GM19025 (cell line): ENCODE measurements at regions not wholly inside any gene's neighbourhood (a gene's known extent, or its start where the extent isn't known, plus 50 kb on each side); places are given as distances from the start of the nearest gene placed in this dataset.

ENCODE experiments used
- ATAC-seq: cut with Tn5 transposase; IDR thresholded peaks from one replicate; pipeline ENCODE4 v1.9.1; 2021; ENCODE audit warnings: mild to moderate bottlenecking, low read depth, moderate library complexity; ENCODE audit not compliant: unreplicated experiment

DNA sequence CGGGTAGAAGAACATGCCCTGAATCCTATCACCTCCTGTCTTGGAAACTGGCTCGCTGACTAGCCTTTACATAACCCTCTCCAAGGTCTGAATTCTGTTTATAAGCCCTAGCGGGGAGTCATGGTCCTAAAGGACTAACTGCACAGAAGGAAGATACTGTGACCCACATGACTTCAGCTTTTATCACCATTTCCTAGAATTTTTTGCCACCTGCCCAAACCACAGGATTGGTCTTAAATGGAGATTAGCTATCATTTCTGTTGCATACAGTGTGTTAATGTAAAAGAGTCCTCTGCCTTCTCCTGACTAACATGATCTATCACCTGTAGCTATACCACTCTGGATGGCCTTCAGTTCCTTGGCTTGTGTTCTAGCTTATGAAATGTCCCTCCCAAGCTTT is 319.2 kb downstream of the DUSP6 start:
- no peak for ATAC-seq

- no peak for ATAC-seq
Measured at GRCh38 chr12:89029961-89030360, 322.3 kb downstream of the DUSP6 start.

DNA sequence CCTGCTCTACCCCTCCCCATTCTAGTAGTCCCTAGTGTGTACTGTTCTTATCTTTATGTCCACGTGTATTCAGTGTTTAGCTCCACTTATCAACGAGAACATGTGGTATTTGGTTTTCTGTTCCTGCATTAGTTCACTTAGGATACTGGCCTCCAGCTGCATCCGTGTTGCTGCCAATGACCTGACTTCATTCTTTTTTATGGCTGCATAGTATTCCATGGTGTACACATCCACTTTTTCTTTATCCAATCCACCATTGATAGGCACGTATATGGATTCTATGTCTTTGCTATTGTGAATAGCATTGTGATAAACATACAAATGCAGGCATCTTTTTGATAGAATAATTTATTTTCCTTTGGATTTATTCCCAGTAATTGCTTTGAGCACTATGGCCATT is 327.7 kb downstream of the DUSP6 start:
- no peak for ATAC-seq

DNA sequence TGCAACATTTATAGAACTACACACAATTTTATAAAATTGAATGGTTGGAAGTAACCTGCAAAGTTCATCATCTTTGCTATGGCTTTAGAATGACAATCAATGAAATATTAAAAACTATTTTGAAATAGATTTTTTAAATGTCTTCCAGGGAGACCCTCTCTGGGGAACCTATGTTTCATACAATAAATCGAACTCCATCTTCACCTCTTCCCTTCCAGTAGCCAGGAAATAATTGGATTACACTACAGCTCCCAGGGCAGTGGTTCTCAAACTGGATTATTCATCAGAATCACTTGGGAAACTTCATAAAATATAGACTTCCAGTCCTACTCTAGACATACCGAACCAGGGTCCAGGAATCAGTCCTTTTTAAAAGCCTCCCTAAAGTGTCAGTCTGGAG is 328.4 kb downstream of the DUSP6 start:
- no peak for ATAC-seq

- no peak for ATAC-seq
Measured at GRCh38 chr12:89020689-89021088, 331.6 kb downstream of the DUSP6 start.

DNA sequence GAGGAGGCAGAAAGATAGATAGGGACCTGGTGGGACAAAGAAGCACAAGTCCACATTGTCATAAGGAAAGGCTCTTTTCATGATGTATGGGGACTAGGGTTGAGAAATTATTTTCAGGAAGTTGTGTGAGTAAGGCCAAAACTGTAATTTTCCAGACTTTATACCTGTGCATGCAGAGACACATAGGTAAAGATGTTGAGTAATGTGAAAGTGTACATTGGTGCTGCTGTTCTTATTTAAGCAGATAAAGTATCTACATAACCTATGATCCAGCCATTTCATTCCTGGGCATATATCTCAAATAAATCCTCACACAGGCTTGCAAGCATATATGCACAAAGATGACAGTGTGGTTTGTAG is 332.2 kb downstream of the DUSP6 start:
- ATAC-seq, result no peak

GRCh38 chr12:89019439-89020120 is 332.7 kb downstream of the DUSP6 start:
- peak; percentile 90 for ATAC-seq

DNA sequence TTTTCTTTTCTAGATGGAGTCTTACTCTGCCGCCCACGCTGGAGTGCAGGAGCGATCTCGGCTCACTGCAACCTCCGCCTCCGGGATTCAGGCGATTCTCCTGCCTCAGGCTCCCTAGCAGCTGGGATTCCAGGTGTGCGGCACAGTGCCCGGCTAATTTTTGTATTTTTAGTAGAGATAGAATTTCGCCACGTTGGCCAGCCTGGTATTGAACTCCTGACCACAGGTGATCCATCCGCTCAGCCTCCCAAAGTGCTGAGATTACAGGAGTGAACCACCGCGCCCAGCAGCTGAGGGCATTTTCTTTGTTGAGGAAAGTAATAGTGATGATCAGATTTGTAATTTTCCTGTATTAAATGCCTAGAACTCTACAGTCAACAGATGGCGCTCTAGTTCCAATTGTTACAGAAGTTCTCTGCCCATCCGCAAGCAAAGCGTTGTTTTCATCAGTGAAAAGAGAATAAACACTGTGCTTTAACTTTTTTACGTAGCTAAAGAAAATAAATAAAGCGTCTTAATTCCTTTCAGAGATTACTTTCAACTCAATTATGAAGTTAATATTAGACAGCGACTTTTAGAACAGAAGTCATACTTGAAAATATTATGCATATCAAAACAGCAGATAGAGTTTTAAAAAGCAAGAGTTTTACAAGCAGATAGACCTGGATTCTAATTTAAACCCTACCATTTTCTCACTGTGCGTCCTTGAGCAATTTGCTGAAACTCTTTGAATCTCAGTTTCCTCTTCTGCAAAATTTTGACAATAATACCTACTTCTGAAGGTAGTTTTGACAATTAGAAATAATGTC is 335.1 kb downstream of the DUSP6 start:
- ATAC-seq, result no peak

GRCh38 chr12:89015419-89015818 is 336.9 kb downstream of the DUSP6 start:
- ATAC-seq, result no peak

DNA sequence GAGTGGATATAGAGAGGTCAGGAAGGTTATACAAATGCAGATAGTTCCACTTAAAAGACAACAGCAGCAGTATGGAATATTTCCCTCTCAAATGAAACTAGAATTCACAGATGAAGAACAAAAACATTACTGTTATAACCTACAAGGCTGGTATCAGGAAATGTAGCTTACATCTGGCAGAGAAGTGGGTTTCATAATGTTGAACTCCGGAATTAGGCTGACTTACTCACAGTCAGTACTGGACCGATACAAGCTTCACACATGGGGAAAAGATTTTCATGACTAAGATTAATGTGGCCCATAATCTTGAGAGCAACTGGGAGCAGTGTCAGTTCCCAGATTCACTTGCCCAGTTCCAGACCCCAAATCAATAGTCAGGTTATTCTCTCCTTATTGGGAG is 353.9 kb downstream of the DUSP6 start:
- no peak for ATAC-seq

- ATAC-seq, result no peak
Measured at GRCh38 chr12:88996200-88996788, 356.0 kb downstream of the DUSP6 start.

GRCh38 chr12:88994971-88995370 is 357.3 kb downstream of the DUSP6 start:
- ATAC-seq, result no peak

GRCh38 chr12:88994537-88994936 is 357.8 kb downstream of the DUSP6 start:
- no peak for ATAC-seq

- ATAC-seq, result no peak
Measured at GRCh38 chr12:88993651-88994050, 358.6 kb downstream of the DUSP6 start.

GRCh38 chr12:88986056-88986455 is 366.2 kb downstream of the DUSP6 start:
- ATAC-seq, result no peak

DNA sequence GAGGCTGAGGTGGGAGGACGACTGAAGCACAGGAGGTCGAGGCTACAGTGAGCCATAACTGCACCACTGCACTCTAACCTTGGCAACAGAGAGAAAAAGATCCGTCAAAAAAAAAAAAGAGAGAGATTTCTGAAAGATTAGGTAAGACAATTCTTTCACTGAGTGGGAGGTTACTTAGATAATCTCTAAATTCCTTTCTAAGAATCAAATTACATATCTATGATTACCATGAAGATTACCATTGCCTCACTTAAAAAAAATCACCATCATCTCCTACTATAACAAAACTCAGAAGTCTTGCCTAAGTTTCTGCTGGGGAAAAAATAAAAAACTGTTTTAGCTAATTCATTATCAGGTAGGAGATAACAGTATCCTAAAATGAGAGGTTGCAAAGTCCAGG is 366.7 kb downstream of the DUSP6 start:
- no peak for ATAC-seq

DNA sequence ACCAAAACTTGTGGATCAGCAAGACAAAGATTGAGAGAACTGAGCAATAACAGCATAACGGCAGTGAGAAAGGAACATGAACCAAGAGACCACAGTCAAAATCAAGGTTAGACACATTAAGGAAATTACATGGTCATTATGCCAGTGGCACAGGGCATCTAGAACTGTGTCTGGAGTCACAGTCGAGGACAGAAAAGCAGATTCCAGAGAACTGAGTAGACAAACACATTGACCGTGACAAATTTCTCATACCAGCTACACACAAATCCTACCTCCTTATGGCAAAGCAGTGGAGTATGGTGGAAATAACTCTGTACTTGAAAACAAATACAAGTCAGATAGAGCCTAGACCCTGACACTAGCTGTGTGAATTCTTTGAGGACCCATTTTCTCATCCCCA is 367.3 kb downstream of the DUSP6 start:
- no peak for ATAC-seq

DNA sequence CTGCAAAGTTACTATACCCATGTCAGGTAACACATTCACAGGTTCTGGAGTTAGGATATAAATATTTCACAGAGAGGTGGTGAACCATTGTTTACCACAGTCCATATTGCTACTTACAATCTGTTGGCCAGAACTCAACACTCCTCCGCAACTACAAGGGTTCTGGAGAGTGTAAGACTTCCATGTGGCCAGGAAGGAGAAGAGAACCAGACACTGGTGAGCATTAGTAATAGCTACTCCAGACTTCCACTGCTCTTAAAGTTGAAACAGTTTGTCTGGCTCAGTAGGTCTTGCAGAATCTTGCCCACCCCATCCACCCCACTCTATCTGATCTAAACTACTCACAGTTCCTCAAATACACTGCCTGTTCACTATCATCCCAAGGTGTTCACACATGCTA is 369.6 kb downstream of the DUSP6 start:
- ATAC-seq, result no peak

DNA sequence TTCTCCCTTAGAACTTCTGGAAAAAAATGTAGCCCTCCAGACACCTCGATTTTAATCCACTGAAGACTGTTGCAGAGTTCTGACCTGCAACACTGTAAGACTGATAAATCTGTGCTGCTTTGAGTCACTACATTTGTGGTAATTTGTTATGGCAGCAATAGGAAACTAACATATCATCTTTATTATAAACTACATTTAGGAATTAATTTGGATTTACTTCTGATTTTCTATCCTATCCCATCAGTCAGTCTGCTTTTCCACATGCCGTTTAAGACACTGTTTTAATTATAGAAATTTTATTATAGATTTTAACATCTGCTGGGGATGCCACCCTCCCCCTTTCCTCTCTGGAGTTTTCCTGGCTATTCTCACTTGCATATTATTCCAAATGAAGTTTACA is 375.2 kb downstream of the DUSP6 start:
- no peak for ATAC-seq

DNA sequence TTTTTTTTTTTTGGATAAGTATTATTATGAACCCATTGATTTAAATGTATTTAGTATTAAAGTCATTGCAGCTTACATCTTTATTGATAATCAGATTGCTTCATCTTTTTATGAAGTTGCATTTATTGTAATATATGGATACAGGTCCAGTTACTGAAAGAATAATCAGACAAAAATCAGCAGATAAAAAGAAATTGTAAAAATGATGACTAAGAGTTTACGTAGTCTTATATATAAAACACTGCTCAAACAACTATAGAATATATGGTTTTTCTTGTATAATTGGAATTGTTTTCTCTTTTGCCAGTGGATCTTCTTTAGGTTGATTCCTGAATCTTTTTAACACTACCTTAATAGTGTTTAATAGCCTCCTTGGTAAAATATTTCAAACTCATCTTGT is 378.3 kb downstream of the DUSP6 start:
- ATAC-seq, result no peak

DNA sequence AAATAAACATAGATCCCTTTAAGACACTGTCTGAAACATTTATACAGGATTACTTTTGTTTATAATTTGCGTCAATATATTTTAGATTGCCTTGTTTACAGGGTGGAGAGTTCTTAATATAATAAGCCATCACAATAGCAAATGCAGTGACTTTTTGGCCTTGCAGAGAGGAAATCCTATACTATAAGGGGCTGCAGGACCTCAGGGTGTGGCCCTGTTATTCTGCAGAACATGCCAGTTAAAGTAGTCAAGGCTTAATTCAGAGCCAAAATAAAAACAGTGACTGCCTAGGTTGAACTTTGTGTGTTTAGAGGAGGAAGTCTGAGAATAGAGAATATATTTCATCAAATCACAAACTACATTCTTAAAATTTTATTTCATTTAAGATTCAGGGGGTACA is 381.6 kb downstream of the DUSP6 start:
- ATAC-seq, result no peak

DNA sequence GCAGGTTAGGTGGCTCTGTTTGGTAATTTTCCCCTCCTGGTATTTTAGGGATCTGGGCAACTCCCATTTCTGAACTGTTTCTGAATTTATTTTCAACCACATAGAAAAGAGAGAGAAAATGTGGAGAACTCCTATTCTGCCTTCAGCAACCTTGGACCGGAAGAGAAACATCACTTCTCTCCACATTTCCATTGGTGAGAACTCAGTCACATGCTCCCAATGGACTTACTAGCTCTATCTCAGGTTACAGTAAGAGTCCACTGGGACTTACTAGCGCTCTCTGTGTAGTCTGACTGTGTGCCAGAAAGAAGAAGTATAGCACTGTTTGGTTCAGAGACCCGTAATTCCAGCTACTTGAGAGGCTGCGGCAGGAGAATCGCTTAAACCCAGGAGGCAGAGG is 383.2 kb downstream of the DUSP6 start:
- ATAC-seq, result no peak
